ENCODE measurements at regions not wholly inside any gene's neighbourhood (a gene's known extent, or its start where the extent isn't known, plus 50 kb on each side); places are given as distances from the start of the nearest gene placed in this dataset.
"Not testable (repeated sequence)": the region's sequence is repeated elsewhere in the genome, so short reads cannot be mapped to it uniquely, and the experiment has no call there.

GRCh38 chr15:20354884-20355223 is 186.7 kb downstream of the GOLGA6L6 start:
- TF ChIP-seq YY1 (IDR thresholded peaks at IDR 0.05; ENCODE audit: insufficient read depth, insufficient read length); ZNF274 (IDR thresholded peaks at IDR 0.05; ENCODE audit: low read depth, low read length): not testable (repeated sequence)
